ENCODE measurements at regions not wholly inside any gene's neighbourhood (a gene's known extent, or its start where the extent isn't known, plus 50 kb on each side); places are given as distances from the start of the nearest gene placed in this dataset.

- no peak for DNase-seq
Measured at GRCh38 chr14:36028218-36028617, 148.3 kb downstream of the PTCSC3 start.

- no peak for DNase-seq
Measured at GRCh38 chr14:36027354-36027753, 149.2 kb downstream of the PTCSC3 start.

- DNase-seq = no peak
Measured at GRCh38 chr14:36022765-36023410, 153.6 kb downstream of the PTCSC3 start.

GRCh38 chr14:36021591-36022320, 154.8 kb downstream of the PTCSC3 start:
- DNase-seq = no peak

- no peak for DNase-seq
Measured at GRCh38 chr14:36021030-36021422, 155.5 kb downstream of the PTCSC3 start.

GRCh38 chr14:36020120-36021029, 156.1 kb downstream of the PTCSC3 start:
- no peak for DNase-seq

- DNase-seq = no peak
Measured at GRCh38 chr14:36019126-36019525, 157.4 kb downstream of the PTCSC3 start.

- DNase-seq = no peak
Measured at GRCh38 chr14:36014236-36014635, 162.3 kb downstream of the PTCSC3 start.

- DNase-seq = no peak
Measured at GRCh38 chr14:36013483-36013882, 163.0 kb downstream of the PTCSC3 start.

- DNase-seq = no peak
Measured at GRCh38 chr14:36012621-36013020, 163.9 kb downstream of the PTCSC3 start.

- no peak for DNase-seq
Measured at GRCh38 chr14:36009643-36010042, 166.9 kb downstream of the PTCSC3 start.

- DNase-seq = no peak
Measured at GRCh38 chr14:36006623-36007022, 169.9 kb downstream of the PTCSC3 start.

- no peak for DNase-seq
Measured at GRCh38 chr14:36005670-36006069, 170.9 kb downstream of the PTCSC3 start.

GRCh38 chr14:36001936-36002335, 174.6 kb downstream of the PTCSC3 start:
- DNase-seq = no peak

GRCh38 chr14:35999294-35999693, 173.2 kb downstream of the BRMS1L start:
- DNase-seq = no peak

GRCh38 chr14:35998303-35998702, 172.2 kb downstream of the BRMS1L start:
- DNase-seq = no peak

- DNase-seq = no peak
Measured at GRCh38 chr14:35993684-35993960, 167.5 kb downstream of the BRMS1L start.

GRCh38 chr14:35992816-35993683, 166.9 kb downstream of the BRMS1L start:
- DNase-seq = no peak

- no peak for DNase-seq
Measured at GRCh38 chr14:35991356-35991755, 165.2 kb downstream of the BRMS1L start.

- no peak for DNase-seq
Measured at GRCh38 chr14:35989736-35990135, 163.6 kb downstream of the BRMS1L start.

- no peak for DNase-seq
Measured at GRCh38 chr14:35988972-35989690, 163.0 kb downstream of the BRMS1L start.

GRCh38 chr14:35988550-35988949, 162.4 kb downstream of the BRMS1L start:
- no peak for DNase-seq
